ENCODE measurements at regions not wholly inside any gene's neighbourhood (a gene's known extent, or its start where the extent isn't known, plus 50 kb on each side); places are given as distances from the start of the nearest gene placed in this dataset.

GRCh38 chr2:7986431-7986830, 695.4 kb upstream of the ID2 start (continued):
- TF ChIP-seq YY1 (IDR thresholded peaks at IDR 0.05; ENCODE audit: extremely low read depth, insufficient replicate concordance, low read depth, low read length) (no peak), TCF7L2 (IDR thresholded peaks at IDR 0.05; ENCODE audit: borderline replicate concordance, extremely low read depth, insufficient read depth, insufficient read length) (no peak), MAX (IDR thresholded peaks at IDR 0.05) (no peak), SIN3A (IDR thresholded peaks at IDR 0.05; ENCODE audit: low read depth) (no peak)
- TF ChIP-seq, protein P1, sequence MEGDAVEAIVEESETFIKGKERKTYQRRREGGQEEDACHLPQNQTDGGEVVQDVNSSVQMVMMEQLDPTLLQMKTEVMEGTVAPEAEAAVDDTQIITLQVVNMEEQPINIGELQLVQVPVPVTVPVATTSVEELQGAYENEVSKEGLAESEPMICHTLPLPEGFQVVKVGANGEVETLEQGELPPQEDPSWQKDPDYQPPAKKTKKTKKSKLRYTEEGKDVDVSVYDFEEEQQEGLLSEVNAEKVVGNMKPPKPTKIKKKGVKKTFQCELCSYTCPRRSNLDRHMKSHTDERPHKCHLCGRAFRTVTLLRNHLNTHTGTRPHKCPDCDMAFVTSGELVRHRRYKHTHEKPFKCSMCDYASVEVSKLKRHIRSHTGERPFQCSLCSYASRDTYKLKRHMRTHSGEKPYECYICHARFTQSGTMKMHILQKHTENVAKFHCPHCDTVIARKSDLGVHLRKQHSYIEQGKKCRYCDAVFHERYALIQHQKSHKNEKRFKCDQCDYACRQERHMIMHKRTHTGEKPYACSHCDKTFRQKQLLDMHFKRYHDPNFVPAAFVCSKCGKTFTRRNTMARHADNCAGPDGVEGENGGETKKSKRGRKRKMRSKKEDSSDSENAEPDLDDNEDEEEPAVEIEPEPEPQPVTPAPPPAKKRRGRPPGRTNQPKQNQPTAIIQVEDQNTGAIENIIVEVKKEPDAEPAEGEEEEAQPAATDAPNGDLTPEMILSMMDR (IDR thresholded peaks at IDR 0.05 in 2 of 3, conservative IDR thresholded peaks at IDR 0.05 in 1 of 3; ENCODE audit: borderline replicate concordance in 1 of 3, insufficient read depth in 1 of 3, low read depth in 2 of 3, low read length in 2 of 3), result no peak

DNA sequence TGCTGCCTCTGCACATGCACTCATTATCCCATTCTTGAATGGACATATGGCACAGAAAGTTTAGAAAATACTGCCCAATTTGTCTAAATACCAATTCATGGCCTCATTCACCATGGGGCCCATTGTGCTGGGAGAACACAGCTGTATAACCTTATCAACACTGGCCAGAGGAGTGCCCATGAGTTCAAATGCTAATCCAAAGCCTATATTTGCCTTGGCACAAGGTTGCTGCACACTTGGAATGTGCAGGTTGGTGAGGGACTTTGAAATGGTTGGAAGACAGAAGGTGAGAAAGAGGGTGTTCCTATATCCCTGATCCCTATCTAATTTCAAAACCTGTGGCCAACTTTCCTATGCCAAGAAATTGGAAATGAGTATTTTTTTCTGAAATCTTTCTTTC, 693.9 kb upstream of the ID2 start:
- DNase-seq (ENCODE audit: low read depth, low spot score), result no peak
- Histone ChIP-seq H3K9me2 (ENCODE audit: insufficient read depth) (no peaks in the 10 kb centered on the region), H4K20me1 (ENCODE audit: insufficient read depth) (no peaks in the 10 kb centered on the region), H3K4me3 (replicated peaks in 1 of 2; ENCODE audit: low read depth in 1 of 2, low read length in 2 of 2) (no peak overlapping the region), H2AFZ (ENCODE audit: low read depth, low read length, poor library complexity, severe bottlenecking) (no peak overlapping the region), H3K4me2 (ENCODE audit: low read length) (no peak overlapping the region), H3K79me2 (ENCODE audit: insufficient read depth, low read length) (no peaks in the 10 kb centered on the region), H3K4me1 (ENCODE audit: control insufficient read depth in 1 of 2, insufficient read depth in 2 of 2, low read length in 2 of 2) (no peaks in the 10 kb centered on the region), H3K9ac (ENCODE audit: low read length) (no peak overlapping the region), H3K27ac (ENCODE audit: low read depth, low read length) (no peak overlapping the region), H3K36me3 (ENCODE audit: control insufficient read depth in 1 of 2, insufficient read depth in 2 of 2, low read length in 2 of 2) (no peaks in the 10 kb centered on the region), H3K27me3 (ENCODE audit: insufficient read depth, low read length) (peaks cover 12% of the 10 kb centered on the region), H3K9me3 (ENCODE audit: control insufficient read depth in 1 of 2, insufficient read depth in 1 of 2, low read depth in 1 of 2, low read length in 2 of 2) (no peaks in the 10 kb centered on the region)
- ChIA-PET POLR2A (no interaction called here), CTCF (no interaction called here), RAD21 (ENCODE audit: low non-redundant PET in 1 of 2, low total read pairs in 2 of 2, uncharacterized antibody in 2 of 2, unreplicated experiment in 2 of 2) (no interaction called here)
- no TSS peak for BruUV-seq (replicated peaks)
- TF ChIP-seq ZFX (IDR thresholded peaks at IDR 0.05) (no peak), YY1 (IDR thresholded peaks at IDR 0.05; ENCODE audit: extremely low read depth, insufficient replicate concordance, low read depth, low read length) (no peak), FOSL1 (IDR thresholded peaks at IDR 0.05; ENCODE audit: low read depth) (no peak), JUND (IDR thresholded peaks at IDR 0.05) (no peak), SRF (IDR thresholded peaks at IDR 0.05; ENCODE audit: low read depth) (no peak), REST (IDR thresholded peaks at IDR 0.05; ENCODE audit: low read depth) (no peak), EZH2phosphoT487 (IDR thresholded peaks at IDR 0.05; ENCODE audit: borderline replicate concordance) (no peak), CBX3 (IDR thresholded peaks at IDR 0.05; ENCODE audit: low read depth) (no peak), SP1 (IDR thresholded peaks at IDR 0.05; ENCODE audit: low read depth) (no peak), EGR1 (IDR thresholded peaks at IDR 0.05; ENCODE audit: low read depth) (no peak), MAX (IDR thresholded peaks at IDR 0.05) (no peak), CEBPB (IDR thresholded peaks at IDR 0.05; ENCODE audit: low read depth) (no peak), TCF7L2 (IDR thresholded peaks at IDR 0.05; ENCODE audit: borderline replicate concordance, extremely low read depth, insufficient read depth, insufficient read length) (no peak), ZNF274 (IDR thresholded peaks at IDR 0.05; ENCODE audit: low read depth, low read length) (no peak)
- intact Hi-C loops (cut with micrococcal nuclease), result no loop called here
- no peak for ATAC-seq
